K562 (cell line): ENCODE measurements at regions not wholly inside any gene's neighbourhood (a gene's known extent, or its start where the extent isn't known, plus 50 kb on each side); places are given as distances from the start of the nearest gene placed in this dataset.

Experiments used
- ATAC-seq: fragments of 200-7000 bp; cut with Tn5 transposase; 3 replicates; pipeline ENCODE4 v1.9.1; 2020; ENCODE audit warnings: moderate library complexity
- BruUV-seq: library from RNA; stranded (reverse); fragments of 400-500 nt; replicated peaks from 2 replicates; lab custom pipeline; 2021; lab: Mats Ljungman, UMichigan
- CTCF ChIA-PET: fragments of 300-600 bp; formaldehyde crosslinking; extraction: SDS; loops from one replicate; lab custom pipeline; 2021; ENCODE audit warnings: low intra/inter-chr PET ratio; lab: Yijun Ruan, JAX
- POLR2A ChIA-PET: fragments of 300-600, 350-650 bp; sonication (Branson Sonifier 250); formaldehyde crosslinking; extraction: SDS; loops from one replicate; lab custom pipeline; 2021; ENCODE audit warnings: antibody characterized with exemption, inconsistent platforms; lab: Yijun Ruan, JAX
- DNase-seq, 4 experiments: peaks; one replicate each; pipeline versions ENCODE4 v3.0.0 to v3.0.0-alpha.2; 2011 to 2018; ENCODE audit warnings: low spot score in 3 of 4, mixed read lengths in 3 of 4; ENCODE audit errors: extremely low read depth in 1 of 4
- FAIRE-seq: peaks from 2 replicates; lab custom pipeline; 2011; peaks lifted over from hg19 to GRCh38; lab: Jason Lieb, UNC
- H2AFZ ChIP-seq: 2 replicates; pipeline ENCODE4 v1.6.0; 2011; ENCODE audit warnings: low read depth, low read length, control low read depth, inconsistent platforms
- H3K27ac ChIP-seq: fragments of 200-600 bp; 3 replicates; pipeline ENCODE4 v1.8.0; 2011; ENCODE audit warnings: low read depth, mild to moderate bottlenecking, control low read depth, inconsistent platforms, low read length, moderate library complexity, mixed read lengths; ENCODE audit errors: extremely low read depth
- H3K27me3 ChIP-seq, 2 experiments: fragments of 300-600 bp in 1 of 2; 2 replicates in 1 of 2; 3 replicates in 1 of 2; pipeline versions ENCODE4 v1.6.0 to v1.8.0; 2011; ENCODE audit warnings: inconsistent platforms in 2 of 2, low read length in 2 of 2, mild to moderate bottlenecking in 1 of 2, mixed read lengths in 1 of 2, moderate library complexity in 1 of 2; ENCODE audit not compliant: control insufficient read depth in 2 of 2, insufficient read depth in 2 of 2
- H3K36me3 ChIP-seq: fragments of 300-600 bp; 3 replicates; pipeline ENCODE4 v1.8.0; 2011; ENCODE audit warnings: mild to moderate bottlenecking, low read length, inconsistent platforms; ENCODE audit not compliant: control insufficient read depth, insufficient read depth
- H3K4me1 ChIP-seq, 2 experiments: fragments of 200-600 bp in 1 of 2; replicated peaks in 1 of 2; 2 replicates in 1 of 2; 3 replicates in 1 of 2; pipeline versions ENCODE4 v1.5.1 to v1.8.0; 2011; ENCODE audit warnings: inconsistent platforms in 2 of 2, low read length in 2 of 2, mild to moderate bottlenecking in 1 of 2, mixed read lengths in 1 of 2, moderate library complexity in 1 of 2; ENCODE audit not compliant: control insufficient read depth in 2 of 2, insufficient read depth in 2 of 2
- H3K4me2 ChIP-seq: 2 replicates; pipeline ENCODE4 v1.6.1; 2011; ENCODE audit warnings: low read length, control low read depth, inconsistent platforms, mixed read lengths; ENCODE audit not compliant: insufficient read depth
- H3K4me3 ChIP-seq: fragments of 200-600 bp; sonication (generic), shearing (Covaris generic); 2 replicates; pipeline ENCODE4 v1.5.1; 2016; ENCODE audit warnings: control low read depth, inconsistent platforms
- H3K79me2 ChIP-seq: fragments of 200-600 bp; 3 replicates; pipeline ENCODE4 v1.8.0; 2011; ENCODE audit warnings: low read length, inconsistent platforms; ENCODE audit not compliant: control insufficient read depth, insufficient read depth
- H3K9ac ChIP-seq, 2 experiments: 2 replicates each; pipeline versions ENCODE4 v1.6.0 to v1.6.1; 2011; ENCODE audit warnings: low read depth in 2 of 2, low read length in 2 of 2, control low read depth in 1 of 2, inconsistent platforms in 1 of 2, mild to moderate bottlenecking in 1 of 2, mixed read lengths in 1 of 2; ENCODE audit not compliant: insufficient read depth in 1 of 2
- H3K9me1 ChIP-seq: one replicate; pipeline ENCODE4 v1.6.0; 2011; ENCODE audit warnings: inconsistent platforms, mild to moderate bottlenecking, low read length, moderate library complexity; ENCODE audit not compliant: control insufficient read depth, insufficient read depth
- H3K9me3 ChIP-seq: replicated peaks from 2 replicates; pipeline ENCODE4 v1.5.1; 2011; ENCODE audit warnings: low read depth, low read length, inconsistent platforms; ENCODE audit not compliant: control insufficient read depth, insufficient read depth
- H4K20me1 ChIP-seq: replicated peaks from 2 replicates; pipeline ENCODE4 v1.6.1; 2011; ENCODE audit warnings: low read length, inconsistent platforms, mixed read lengths; ENCODE audit not compliant: control insufficient read depth, insufficient read depth
- CHD1 ChIP-seq: fragments of 200-600 bp; sonication (generic); IDR thresholded peaks from one replicate; pipeline ENCODE4 v1.6.1; 2012; ENCODE audit warnings: mild to moderate bottlenecking, moderate library complexity, low read length, inconsistent platforms
- HNRNPH1 ChIP-seq: fragments of 200-400 bp; formaldehyde crosslinking; optimal IDR thresholded peaks from 2 replicates; pipeline ENCODE3; 2017; ENCODE audit warnings: low read depth, mild to moderate bottlenecking, low read length, moderate library complexity
- NFE2 ChIP-seq: IDR thresholded peaks from 2 replicates; pipeline ENCODE4 v1.6.1; 2014; ENCODE audit warnings: antibody characterized with exemption, low read depth
- RERE ChIP-seq: sonication (generic); formaldehyde crosslinking; IDR thresholded peaks from 2 replicates; pipeline ENCODE4 v1.8.0; 2023; ENCODE audit warnings: missing genetic modification reagents, mild to moderate bottlenecking, borderline replicate concordance
- ZBTB1 ChIP-seq: sonication (generic); formaldehyde crosslinking; IDR thresholded peaks from 2 replicates; pipeline ENCODE4 v1.8.1; 2023; ENCODE audit warnings: missing genetic modification reagents, low read depth, mild to moderate bottlenecking, borderline replicate concordance
- ZNF24 ChIP-seq: fragments of 450-650 bp; IDR thresholded peaks from 2 replicates; pipeline ENCODE4 v1.6.1; 2016
- WGBS: fragments of 100-300 bp; shearing (Covaris generic); methylation state at CpG from one replicate; pipeline ENCODE4 v1.1.6; 2016; ENCODE audit warnings: low coverage, mixed read lengths; ENCODE audit not compliant: insufficient coverage; ENCODE audit errors: missing lambda C conversion rate; 5-methylcytosine and 5-hydroxymethylcytosine counted together
- in situ Hi-C: fragments of 300-500 bp; cut with MboI; formaldehyde crosslinking; loops from 4 replicates; pipeline ENCODE4 v1.15.0; 2018; ENCODE audit warnings: inconsistent platforms, mixed read lengths
- intact Hi-C: fragments of 100-400 bp; cut with micrococcal nuclease; formaldehyde crosslinking; loops from 2 replicates; pipeline ENCODE4 v1.14.2; 2022
- TF ChIP-seq, protein P1 (sequence below): fragments of 200-800 bp; sonication (Bioruptor generic); IDR thresholded peaks from 2 replicates; pipeline ENCODE4 v1.6.1; 2017; ENCODE audit warnings: missing genetic modification characterization, missing compliant biosample characterization

GRCh38 chr5:7066471-7067235 lies 329.3 kb upstream of the ADCY2 start (continued):
- TF ChIP-seq RERE (CRISPR knock-in tag) (no peak), NFE2 (no peak), HNRNPH1 (no peak), ZNF24 (no peak)

DNA sequence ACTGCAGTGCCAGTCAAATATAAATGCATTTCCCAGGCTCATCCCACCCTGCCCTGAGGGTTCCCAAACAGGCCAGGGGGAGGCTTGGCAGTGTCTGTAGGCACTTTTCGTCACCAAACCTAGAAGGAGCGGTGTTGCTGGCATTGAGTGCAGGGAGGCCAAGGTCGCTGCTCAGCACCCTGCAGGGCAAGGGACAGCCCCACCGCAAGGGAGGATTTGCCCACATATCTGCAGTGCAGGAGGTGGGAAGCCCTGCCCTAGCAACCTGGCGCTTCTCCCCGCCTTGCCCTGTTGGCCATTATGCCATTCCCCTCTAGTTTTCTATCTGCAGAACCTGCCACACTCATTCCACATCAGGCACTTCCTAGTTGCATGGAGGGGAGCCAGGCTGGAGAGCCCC lies 327.8 kb upstream of the ADCY2 start:
- Histone ChIP-seq H3K9ac (no peak overlapping the region), H3K9me1 (no peaks in the 10 kb centered on the region), H3K4me2 (no peak overlapping the region), H2AFZ (no peak overlapping the region), H3K27ac (no peak overlapping the region), H3K4me1 (no peaks in the 10 kb centered on the region), H3K79me2 (no peaks in the 10 kb centered on the region), H3K36me3 (no peaks in the 10 kb centered on the region), H3K4me3 (no peak overlapping the region), H3K27me3 (no peaks in the 10 kb centered on the region; a peak in 1 of 5 replicates), H3K9me3 (no peaks in the 10 kb centered on the region), H4K20me1 (no peaks in the 10 kb centered on the region)
- intact Hi-C loops (no loop called here), in situ Hi-C loops (no loop called here)
- ATAC-seq (no peak), DNase-seq (no peak), FAIRE-seq (no peak)
- TF ChIP-seq, protein P1, sequence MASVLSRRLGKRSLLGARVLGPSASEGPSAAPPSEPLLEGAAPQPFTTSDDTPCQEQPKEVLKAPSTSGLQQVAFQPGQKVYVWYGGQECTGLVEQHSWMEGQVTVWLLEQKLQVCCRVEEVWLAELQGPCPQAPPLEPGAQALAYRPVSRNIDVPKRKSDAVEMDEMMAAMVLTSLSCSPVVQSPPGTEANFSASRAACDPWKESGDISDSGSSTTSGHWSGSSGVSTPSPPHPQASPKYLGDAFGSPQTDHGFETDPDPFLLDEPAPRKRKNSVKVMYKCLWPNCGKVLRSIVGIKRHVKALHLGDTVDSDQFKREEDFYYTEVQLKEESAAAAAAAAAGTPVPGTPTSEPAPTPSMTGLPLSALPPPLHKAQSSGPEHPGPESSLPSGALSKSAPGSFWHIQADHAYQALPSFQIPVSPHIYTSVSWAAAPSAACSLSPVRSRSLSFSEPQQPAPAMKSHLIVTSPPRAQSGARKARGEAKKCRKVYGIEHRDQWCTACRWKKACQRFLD (CRISPR knock-in tag) = no peak
- TF ChIP-seq CHD1 (peak; percentile 19), ZBTB1 (CRISPR knock-in tag) (no peak)
- no TSS peak for BruUV-seq
- POLR2A ChIA-PET = no interaction called here
- 2% methylated on average over 6 of the region's 6 CpGs for WGBS
- CTCF ChIA-PET = no interaction called here
